ENCODE measurements at regions not wholly inside any gene's neighbourhood (a gene's known extent, or its start where the extent isn't known, plus 50 kb on each side); places are given as distances from the start of the nearest gene placed in this dataset.

DNA sequence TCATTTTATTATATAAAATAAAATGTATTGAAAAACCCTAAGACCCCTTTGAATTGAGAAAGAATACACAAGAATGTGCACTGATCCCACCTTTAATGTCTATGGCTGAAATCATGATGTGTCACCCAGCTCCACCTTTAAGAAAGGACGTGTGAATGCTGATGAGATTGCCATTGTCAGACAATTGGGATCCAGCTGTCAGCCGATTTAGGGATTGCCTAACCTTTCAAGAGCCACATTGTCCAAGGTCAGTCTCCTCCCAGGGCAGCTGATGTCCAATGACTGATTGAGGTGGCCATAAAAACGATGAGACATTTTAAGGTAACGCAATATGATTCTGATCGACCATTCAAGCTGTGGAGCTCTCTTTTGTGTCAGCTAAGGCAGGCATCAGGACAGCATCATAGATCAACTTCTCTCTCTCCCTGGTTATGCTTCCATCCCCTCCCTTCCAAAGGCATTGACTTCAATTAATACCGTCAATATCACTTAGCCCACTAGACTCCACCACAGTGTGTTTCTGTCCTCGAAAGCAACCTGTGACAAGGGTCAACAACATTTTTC lies 1676.4 kb downstream of the PCDH7 start:
- no peak for DNase-seq

- DNase-seq: no peak
These were observed 1680.7 kb downstream of the PCDH7 start for GRCh38 chr4:32400870-32401269.

GRCh38 chr4:32417113-32417704 lies 1697.0 kb downstream of the PCDH7 start:
- DNase-seq: no peak

DNA sequence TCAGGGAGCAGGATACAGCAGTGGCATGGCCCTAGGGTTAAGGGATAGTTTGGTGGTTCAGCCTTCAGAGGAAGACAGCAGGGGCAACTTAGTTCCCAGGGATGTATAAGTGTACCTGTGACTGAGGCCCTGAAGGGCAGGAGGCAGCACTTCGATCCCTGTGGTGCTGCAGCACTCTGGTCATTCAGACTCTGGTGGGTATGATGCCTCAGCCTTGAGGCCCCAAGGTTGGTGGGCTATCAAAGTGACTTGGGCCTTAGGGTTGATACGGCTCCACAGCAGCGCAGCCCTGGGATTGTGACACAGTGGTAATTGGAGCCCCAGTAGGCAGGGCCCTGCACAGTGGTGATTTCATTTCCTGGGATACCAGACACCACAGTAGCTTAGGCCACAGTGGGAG lies 1703.1 kb downstream of the PCDH7 start:
- DNase-seq: no peak

DNA sequence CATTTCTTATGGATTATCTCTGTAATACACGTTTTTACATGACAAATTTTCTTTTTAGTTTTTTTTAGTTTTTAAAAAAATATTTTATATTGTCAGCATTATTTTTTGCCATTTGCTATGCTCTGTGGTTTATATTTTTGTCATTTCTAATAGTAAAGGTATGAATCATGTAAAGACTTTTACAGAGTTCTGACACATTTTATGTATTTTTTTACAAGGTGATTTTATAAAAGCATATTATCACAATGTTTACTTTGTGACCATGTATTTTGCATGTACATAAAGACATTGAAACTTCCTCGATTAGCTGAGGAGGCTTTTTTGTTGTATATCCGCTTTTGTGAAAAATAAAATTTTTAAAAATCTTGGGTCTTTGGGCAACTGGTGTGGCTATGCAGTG lies 1705.1 kb downstream of the PCDH7 start:
- DNase-seq: no peak

- no peak for DNase-seq
These were observed 1707.4 kb downstream of the PCDH7 start for GRCh38 chr4:32427566-32427965.

- DNase-seq: no peak
These were observed 1709.0 kb downstream of the PCDH7 start for GRCh38 chr4:32429151-32429550.

DNA sequence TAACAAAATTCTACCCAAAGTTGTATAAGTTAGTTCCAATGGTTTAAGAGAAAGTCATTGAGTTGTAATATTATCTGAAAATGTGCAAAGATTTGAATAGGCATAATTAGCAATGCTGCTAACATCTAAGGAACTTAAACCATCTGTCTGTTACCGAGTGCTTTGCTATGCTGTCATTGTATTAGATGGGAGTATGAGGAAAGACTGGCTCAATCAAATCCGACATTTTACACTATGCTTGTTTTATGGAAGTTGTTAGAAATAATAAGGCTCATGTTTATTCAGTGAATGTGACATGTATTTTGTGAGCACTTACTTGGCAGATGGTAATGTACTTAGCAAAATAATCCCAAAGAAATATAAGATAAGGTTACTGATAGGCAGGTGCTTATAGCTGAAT lies 1715.1 kb downstream of the PCDH7 start:
- DNase-seq: no peak

DNA sequence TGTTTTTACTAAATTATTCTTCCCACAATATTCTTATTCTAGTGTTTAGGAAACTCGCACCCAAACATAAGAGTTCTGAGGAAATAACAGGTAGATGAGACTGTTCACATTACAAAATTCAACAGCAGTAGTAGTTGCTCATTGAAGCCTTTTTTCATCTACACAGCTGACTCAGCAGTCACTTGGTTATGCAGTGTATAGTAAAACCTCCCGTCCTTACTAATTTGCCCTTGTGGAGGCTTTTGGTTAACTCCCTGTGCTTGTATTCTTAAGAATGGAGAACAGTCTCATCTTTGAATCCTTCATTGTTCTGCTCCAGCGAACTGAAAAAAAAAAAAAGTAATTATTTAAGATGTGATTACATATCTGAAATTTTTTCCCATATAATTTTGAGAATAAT lies 1716.6 kb downstream of the PCDH7 start:
- DNase-seq: no peak

DNA sequence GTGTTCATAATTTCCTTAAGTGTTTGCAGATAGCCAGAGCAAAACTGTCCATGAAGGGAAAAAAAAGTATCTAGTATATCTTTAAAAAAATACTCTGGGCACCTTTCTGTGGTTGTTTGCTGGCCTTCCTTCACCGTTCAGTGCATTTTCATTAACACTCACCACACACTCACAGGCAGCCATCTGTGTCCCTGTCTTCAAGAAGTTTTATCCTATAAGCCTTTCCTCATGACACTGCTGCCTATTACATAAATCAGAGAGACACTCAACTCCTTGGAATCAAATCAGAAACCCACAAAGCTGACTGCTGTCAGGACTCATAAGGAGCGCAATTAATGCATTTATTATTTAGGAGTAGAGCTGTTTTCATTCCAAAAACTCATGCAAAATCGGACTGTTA lies 1720.2 kb downstream of the PCDH7 start:
- DNase-seq: no peak

GRCh38 chr4:32454482-32454881 lies 1734.3 kb downstream of the PCDH7 start:
- DNase-seq: no peak

DNA sequence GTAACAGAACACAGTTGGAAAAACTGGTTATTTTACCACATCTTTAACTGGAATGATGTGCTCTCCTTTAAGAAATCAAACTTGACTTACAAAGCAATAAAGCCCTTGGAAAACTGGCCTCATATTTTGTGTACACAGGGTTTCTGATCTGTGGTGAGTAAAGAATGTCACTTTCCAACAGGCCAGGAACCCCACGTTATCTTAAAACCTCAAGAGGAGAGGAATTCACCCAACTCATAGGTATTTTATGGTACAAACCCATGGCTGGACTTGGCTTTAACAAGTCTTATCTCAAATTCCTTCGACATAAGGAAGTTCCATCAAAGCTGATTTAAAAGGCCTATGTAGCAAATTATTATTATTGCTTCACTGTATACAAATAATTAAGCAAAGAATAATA lies 1735.1 kb downstream of the PCDH7 start:
- DNase-seq: no peak

- DNase-seq: no peak
These were observed 1740.8 kb downstream of the PCDH7 start for GRCh38 chr4:32460972-32461371.

- no peak for DNase-seq
These were observed 1742.8 kb downstream of the PCDH7 start for GRCh38 chr4:32462944-32463343.

DNA sequence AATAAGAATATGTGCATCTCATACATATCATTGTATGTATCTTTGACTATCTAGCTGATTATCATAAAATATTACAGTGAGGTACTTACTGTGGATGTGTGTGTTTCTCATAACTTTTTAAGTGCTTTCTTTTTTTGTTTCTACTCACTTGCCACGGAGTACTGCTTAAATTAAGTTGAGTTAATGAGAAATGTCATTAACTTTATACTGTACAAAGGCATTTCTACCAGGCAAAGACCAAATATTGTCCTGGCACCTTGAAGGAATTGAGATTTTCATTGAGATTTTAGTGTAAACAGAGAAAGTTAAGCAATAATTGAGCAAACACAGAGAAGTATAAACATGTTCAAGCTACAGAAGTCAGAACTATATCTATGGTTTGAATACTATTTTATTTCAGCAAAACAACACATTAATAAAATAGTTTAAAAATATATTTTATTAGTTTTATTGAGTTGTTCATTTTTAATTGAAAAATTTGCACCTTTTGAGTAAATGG lies 1750.0 kb downstream of the PCDH7 start:
- DNase-seq: no peak

DNA sequence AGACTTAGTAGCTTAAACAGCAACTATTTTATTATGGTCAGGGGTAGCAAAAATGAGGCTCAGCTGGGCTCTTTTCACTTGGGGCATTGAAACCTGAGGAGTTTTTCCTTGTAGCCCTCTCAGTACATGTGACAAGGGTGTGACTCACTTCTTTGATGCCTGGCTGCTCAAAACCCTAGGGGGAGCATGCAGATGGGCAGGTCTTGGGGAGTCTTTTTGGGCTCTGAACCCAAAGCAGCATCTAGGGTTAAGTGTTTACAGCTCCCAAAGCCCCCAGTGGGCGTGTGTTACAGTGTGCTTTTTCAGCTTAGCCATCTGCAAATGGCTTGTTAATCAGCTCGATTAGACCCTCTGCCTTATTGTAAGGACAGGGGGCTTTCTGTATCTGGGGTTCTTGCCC lies 1752.7 kb downstream of the PCDH7 start:
- DNase-seq: no peak

- no peak for DNase-seq
These were observed 1755.5 kb downstream of the PCDH7 start for GRCh38 chr4:32475710-32476109.

DNA sequence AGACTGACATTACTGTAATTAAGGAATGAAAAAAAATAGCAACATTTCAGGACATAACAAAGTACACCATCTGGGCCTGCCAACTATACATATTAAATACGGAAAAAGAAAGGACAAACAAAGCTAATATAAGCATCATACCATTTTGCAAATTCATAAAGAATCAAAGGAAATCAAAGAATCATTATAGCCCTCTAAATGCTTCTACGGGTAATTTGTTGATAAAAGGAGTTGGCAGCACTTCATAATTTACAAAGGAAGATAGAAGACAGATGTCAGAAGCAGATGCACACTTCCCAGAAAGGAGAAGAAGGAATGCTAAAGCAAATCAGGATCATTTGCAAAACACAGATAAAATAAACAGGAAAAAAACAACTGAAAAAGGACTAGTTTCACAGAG lies 1757.3 kb downstream of the PCDH7 start:
- no peak for DNase-seq

DNA sequence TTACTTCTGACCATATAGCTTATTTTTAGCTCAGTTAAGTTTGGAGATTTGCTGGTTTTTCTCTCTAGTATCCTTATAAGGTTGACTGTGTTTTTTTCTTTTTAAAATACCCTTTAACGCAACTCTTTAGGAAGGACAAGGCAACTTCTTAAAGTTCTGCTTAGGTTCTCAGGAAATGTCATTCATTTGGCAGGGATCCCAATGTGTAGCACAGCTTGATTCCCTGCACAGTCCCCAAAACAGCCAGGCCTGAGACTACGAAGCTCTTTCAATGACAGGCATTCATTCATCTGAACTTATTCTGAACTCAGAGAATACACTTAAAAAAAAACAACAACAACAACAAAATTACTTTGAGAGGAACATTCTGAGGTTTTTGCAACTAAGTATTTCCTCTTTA lies 1765.8 kb downstream of the PCDH7 start:
- no peak for DNase-seq

DNA sequence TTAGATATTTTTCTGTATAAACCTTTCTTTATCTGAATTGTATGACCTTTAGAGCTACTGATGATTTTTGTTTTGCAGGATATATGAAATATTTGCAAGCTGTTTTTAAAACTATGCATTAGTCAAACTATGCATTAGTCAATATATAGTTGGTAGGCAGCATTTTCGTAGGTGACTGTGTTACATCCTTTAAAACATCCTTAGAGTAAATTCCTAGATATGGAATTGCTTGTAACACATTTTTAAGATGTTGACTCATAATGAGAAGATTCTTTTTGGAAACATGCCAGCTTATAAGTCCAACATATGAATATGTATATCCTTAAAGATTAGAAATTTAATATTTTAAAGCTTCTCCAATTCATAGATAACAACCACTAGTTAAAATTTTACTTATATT lies 1768.5 kb downstream of the PCDH7 start:
- no peak for DNase-seq

DNA sequence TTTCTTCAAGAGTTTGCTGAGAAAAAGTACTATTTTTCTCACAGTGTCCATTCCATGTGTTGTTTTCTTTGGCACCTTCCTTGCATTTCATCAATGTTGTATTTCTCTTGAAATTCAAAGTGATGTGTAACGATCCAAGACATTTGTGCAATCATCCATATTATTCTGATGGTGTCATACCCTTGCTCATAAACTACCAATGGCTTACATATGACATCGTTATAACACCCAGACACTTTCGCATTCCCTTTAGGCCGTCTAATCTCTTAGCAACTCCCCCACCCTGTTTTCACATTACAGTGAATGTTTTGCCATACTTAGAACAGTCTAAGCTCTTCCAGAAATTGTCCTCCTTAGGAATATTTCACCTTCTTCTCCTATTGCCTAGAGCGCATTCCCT lies 1779.0 kb downstream of the PCDH7 start:
- no peak for DNase-seq

DNA sequence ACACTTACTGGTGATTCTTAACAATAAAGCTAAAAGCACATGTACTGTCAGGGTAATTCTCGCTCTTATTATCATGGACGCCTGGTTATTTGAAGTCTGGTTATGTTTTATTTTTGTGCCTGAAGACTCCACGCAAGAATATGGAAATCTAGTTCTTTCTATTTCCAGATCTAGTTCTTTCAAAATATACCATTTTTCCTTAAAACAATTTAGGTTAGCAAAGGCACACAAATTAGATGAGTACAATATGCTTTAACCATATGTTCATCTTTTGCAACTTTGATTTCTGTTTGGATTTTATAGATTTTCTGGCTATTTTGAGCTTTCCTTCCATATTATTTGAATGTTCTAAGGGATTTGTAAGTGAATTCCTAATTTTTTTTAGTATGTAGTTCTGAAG lies 1783.1 kb downstream of the PCDH7 start:
- no peak for DNase-seq

DNA sequence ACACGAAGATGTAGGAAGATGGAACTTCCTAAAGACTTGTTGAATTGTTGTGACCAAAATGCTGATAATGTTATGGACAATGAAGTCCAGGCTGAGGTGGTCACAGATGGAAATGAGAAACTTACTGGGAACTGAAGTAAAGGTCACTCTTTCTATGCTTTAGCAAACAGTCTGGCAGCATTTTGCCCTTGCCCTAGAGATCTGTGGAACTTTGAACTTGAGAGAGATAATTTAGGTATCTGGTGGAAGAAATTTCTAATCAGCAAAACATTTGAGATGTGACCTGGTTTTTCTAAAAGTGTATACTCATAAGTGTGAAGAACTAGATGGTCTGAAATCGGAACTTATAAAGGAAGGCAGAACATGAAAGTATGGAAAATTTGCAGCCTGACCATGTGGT lies 1785.9 kb downstream of the PCDH7 start:
- no peak for DNase-seq

GRCh38 chr4:32519060-32519459 lies 1798.9 kb downstream of the PCDH7 start:
- DNase-seq: no peak

DNA sequence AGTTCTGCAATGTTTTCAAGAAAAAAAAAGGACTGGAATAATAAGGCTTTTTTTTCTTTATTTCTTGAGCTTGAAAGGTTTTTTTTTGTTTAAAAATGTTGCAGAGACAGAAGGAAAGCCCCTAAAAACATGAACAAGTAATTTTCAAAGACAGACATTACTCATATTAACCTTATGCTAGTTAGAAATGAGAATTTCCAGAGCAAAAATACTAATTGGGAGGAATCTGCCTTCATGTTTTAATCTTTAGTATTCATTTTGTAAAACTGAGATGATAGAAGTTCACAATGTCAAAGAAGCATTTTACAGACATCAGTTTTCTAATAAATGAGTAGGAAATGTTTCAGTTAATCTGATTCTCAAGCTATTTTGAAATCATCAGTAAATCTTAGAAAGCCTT lies 1805.3 kb downstream of the PCDH7 start:
- no peak for DNase-seq
